CD4-positive, alpha-beta T cell treated with Interleukin-15 for 4 hours (primary cell): ENCODE measurements at regions not wholly inside any gene's neighbourhood (a gene's known extent, or its start where the extent isn't known, plus 50 kb on each side); places are given as distances from the start of the nearest gene placed in this dataset.

Experiments used
- DNase-seq: peaks from one replicate; pipeline ENCODE4 v3.0.0-alpha.2; 2020; ENCODE audit warnings: low spot score

GRCh38 chr1:25081496-25081895 lies 150.8 kb downstream of the SYF2 start:
- no peak for DNase-seq

- no peak for DNase-seq
These were observed 150.5 kb upstream of the RUNX3 start for GRCh38 chr1:25080294-25081209.

GRCh38 chr1:25079048-25079447 lies 149.0 kb upstream of the RUNX3 start:
- no peak for DNase-seq

GRCh38 chr1:25074351-25075227 lies 144.5 kb upstream of the RUNX3 start:
- no peak for DNase-seq

- no peak for DNase-seq
These were observed 143.7 kb upstream of the RUNX3 start for GRCh38 chr1:25073640-25074270.

GRCh38 chr1:25072461-25072860 lies 142.4 kb upstream of the RUNX3 start:
- no peak for DNase-seq

GRCh38 chr1:25068829-25069228 lies 138.8 kb upstream of the RUNX3 start:
- DNase-seq = no peak

GRCh38 chr1:25068316-25068715 lies 138.2 kb upstream of the RUNX3 start:
- no peak for DNase-seq

GRCh38 chr1:25067518-25068251 lies 137.6 kb upstream of the RUNX3 start:
- DNase-seq = no peak

- no peak for DNase-seq
These were observed 136.8 kb upstream of the RUNX3 start for GRCh38 chr1:25066731-25067517.

- no peak for DNase-seq
These were observed 136.2 kb upstream of the RUNX3 start for GRCh38 chr1:25066256-25066655.

- DNase-seq = peak; percentile 59
These were observed 135.7 kb upstream of the RUNX3 start for GRCh38 chr1:25065795-25066238.

- no peak for DNase-seq
These were observed 135.2 kb upstream of the RUNX3 start for GRCh38 chr1:25065321-25065721.

GRCh38 chr1:25064465-25065240 lies 134.6 kb upstream of the RUNX3 start:
- peak; percentile 53 for DNase-seq

GRCh38 chr1:25063591-25064416 lies 133.7 kb upstream of the RUNX3 start:
- DNase-seq = no peak

GRCh38 chr1:25062621-25063255 lies 132.7 kb upstream of the RUNX3 start:
- no peak for DNase-seq

- no peak for DNase-seq
These were observed 131.4 kb upstream of the RUNX3 start for GRCh38 chr1:25061261-25061995.

GRCh38 chr1:25057188-25057587 lies 127.1 kb upstream of the RUNX3 start:
- no peak for DNase-seq
